DMS153 treated with DMSO at 0.1 percent for 48 hours (cell line): ENCODE measurements at regions not wholly inside any gene's neighbourhood (a gene's known extent, or its start where the extent isn't known, plus 50 kb on each side); places are given as distances from the start of the nearest gene placed in this dataset.
A peak's percentile ranks its signal among the peaks of the same experiment; 100 is the strongest.

Experiments used
- DNase-seq: peaks from one replicate; lab custom pipeline; 2025; ENCODE audit not compliant: unreplicated experiment; lab: John Stamatoyannopoulos, UW

- no peak for DNase-seq
Observed at GRCh38 chr9:7403028-7403389, 396.6 kb downstream of the DMAC1 start.

GRCh38 chr9:7402334-7403027 lies 397.1 kb downstream of the DMAC1 start:
- no peak for DNase-seq

- DNase-seq = no peak
Observed at GRCh38 chr9:7401116-7401515, 398.5 kb downstream of the DMAC1 start.

- DNase-seq = peak; percentile 10
Observed at GRCh38 chr9:7394002-7394774, 405.4 kb downstream of the DMAC1 start.

- DNase-seq = no peak
Observed at GRCh38 chr9:7392148-7392547, 407.4 kb downstream of the DMAC1 start.

GRCh38 chr9:7388755-7389154 lies 410.8 kb downstream of the DMAC1 start:
- no peak for DNase-seq

- no peak for DNase-seq
Observed at GRCh38 chr9:7387840-7388239, 411.7 kb downstream of the DMAC1 start.

- no peak for DNase-seq
Observed at GRCh38 chr9:7382304-7382703, 417.3 kb downstream of the DMAC1 start.

GRCh38 chr9:7377489-7377888 lies 422.1 kb downstream of the DMAC1 start:
- no peak for DNase-seq

- DNase-seq = no peak
Observed at GRCh38 chr9:7376833-7377232, 422.7 kb downstream of the DMAC1 start.

GRCh38 chr9:7376213-7376612 lies 423.4 kb downstream of the DMAC1 start:
- DNase-seq = no peak

- DNase-seq = peak; percentile 41
Observed at GRCh38 chr9:7375013-7375511, 424.5 kb downstream of the DMAC1 start.

- DNase-seq = no peak
Observed at GRCh38 chr9:7370988-7371387, 428.6 kb downstream of the DMAC1 start.

GRCh38 chr9:7370381-7370780 lies 429.2 kb downstream of the DMAC1 start:
- no peak for DNase-seq

- no peak for DNase-seq
Observed at GRCh38 chr9:7369384-7369821, 430.2 kb downstream of the DMAC1 start.

GRCh38 chr9:7368410-7369292 lies 430.9 kb downstream of the DMAC1 start:
- DNase-seq = no peak

GRCh38 chr9:7367726-7368125 lies 431.9 kb downstream of the DMAC1 start:
- no peak for DNase-seq

GRCh38 chr9:7366121-7366520 lies 433.5 kb downstream of the DMAC1 start:
- DNase-seq = no peak

- DNase-seq = no peak
Observed at GRCh38 chr9:7363777-7364477, 435.7 kb downstream of the DMAC1 start.

GRCh38 chr9:7360513-7360912 lies 439.1 kb downstream of the DMAC1 start:
- no peak for DNase-seq

GRCh38 chr9:7358876-7359275 lies 440.7 kb downstream of the DMAC1 start:
- no peak for DNase-seq
